Glomerular endothelial cell (primary cell): ENCODE measurements at regions not wholly inside any gene's neighbourhood (a gene's known extent, or its start where the extent isn't known, plus 50 kb on each side); places are given as distances from the start of the nearest gene placed in this dataset.
A peak's percentile ranks its signal among the peaks of the same experiment; 100 is the strongest.

Experiments used
- DNase-seq: peaks from one replicate; pipeline ENCODE4 v3.0.0-alpha.2; 2011; ENCODE audit warnings: low read depth, low spot score; ENCODE audit errors: extremely low read depth

DNA sequence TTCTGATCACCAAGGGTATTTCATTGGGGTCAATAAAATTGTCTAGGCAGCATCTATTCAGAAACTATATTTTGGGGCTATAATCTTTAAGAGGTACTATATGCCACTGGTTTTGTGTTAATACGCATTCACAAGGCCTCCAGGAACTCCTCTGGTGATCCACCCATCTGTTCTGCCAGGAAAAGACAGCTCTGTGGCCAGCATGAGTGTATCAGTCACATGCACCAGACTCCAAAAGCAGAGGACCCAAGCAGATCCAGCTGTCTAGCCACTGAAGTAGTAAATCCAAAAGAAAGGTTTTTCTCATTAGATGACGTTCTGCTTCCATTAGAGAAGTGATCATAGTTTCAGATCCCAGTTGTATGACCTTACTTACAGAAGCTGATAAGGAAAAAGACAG is 199.6 kb upstream of the CELF2 start:
- no peak for DNase-seq

- DNase-seq = no peak
These were observed 198.3 kb upstream of the CELF2 start for GRCh38 chr10:10819206-10819856.

DNA sequence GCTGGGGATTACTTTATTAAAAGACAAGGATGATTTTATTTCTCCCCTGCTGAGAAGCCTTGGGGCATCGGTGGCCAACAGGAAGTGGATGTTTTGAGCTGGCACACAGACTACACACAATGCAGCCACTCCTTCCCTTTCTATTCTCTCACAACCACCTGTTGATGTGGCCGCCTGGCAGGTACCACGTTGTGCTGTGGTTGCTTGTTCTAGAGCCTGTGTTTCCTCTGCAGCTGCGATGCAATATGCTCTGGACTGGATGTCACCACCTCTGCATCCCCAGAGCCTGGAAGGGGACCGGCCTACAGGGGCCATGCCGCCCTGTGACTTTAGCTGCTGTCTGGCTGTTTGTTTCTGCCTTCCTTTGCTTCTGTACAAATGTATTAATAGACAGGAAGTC is 195.7 kb upstream of the CELF2 start:
- DNase-seq = no peak

DNA sequence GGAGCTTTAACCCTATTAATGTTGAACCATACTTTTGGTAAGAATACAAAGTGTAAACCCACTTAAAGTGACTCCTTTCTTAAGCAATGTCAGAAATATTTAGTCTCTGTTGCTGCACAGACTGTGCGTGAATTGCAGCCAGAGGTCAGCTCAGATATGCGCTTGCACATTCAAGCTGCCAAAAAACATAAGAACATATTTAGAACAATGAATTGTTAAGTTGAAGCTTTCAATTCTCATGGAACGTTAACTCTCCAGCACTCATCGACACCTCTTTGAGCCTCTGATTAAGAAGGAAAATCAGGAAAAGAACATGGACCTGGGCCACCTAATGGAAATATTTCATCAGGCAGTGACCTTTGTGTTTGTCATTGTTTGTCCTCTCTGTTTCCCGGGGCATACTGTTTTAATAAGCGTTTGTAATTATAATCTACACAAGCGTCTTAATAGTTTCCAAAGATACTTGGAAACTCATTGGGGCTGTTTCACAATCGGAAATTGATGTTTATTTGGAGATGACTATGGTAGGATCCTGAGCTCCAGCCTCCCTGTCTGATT is 193.0 kb upstream of the CELF2 start:
- DNase-seq = peak; percentile 52

- DNase-seq = no peak
These were observed 191.5 kb upstream of the CELF2 start for GRCh38 chr10:10826125-10826524.

- no peak for DNase-seq
These were observed 189.0 kb upstream of the CELF2 start for GRCh38 chr10:10828623-10829022.

DNA sequence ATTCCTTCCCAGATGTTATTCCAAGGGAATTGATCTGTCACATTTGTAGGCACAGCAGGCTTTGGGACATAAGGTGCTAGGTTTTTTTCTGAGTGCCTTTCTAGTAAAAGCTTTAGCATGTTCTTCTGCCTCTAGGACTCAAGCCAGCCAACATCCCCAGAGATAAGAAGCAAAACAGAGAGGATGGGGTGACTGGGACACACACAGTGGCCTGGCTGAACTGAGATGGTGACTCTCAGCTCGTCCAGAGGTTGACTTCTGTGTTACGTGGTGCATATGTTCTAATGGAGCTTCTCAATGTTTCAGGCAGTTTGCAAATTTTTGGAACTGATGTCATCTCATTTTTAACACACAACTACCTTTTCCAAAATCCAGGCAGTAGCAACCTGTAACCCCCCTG is 188.1 kb upstream of the CELF2 start:
- no peak for DNase-seq

- DNase-seq = peak; percentile 94
These were observed 187.2 kb upstream of the CELF2 start for GRCh38 chr10:10830293-10830986.

- peak; percentile 95 for DNase-seq
These were observed 186.6 kb upstream of the CELF2 start for GRCh38 chr10:10831085-10831484.

GRCh38 chr10:10833955-10834354 is 183.7 kb upstream of the CELF2 start:
- DNase-seq = no peak

DNA sequence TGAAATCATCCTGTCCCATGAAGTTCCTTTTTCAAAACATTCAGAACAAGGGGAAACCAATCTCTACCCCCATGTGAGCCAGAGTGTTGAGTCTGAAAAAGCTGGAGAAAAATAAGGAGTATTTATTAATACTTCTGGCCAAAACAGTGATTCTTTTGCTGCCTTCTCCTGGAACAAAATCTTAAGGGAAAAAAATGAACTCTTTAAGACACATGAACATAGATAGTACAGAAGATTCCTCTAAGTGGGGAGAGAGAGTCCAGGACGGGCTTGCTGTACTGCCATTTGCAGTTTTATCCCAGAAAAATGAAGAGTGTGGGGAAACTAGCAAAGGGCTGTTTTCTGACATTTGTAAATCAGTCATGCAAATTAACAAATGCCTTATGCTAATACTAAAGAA is 173.4 kb upstream of the CELF2 start:
- no peak for DNase-seq

- DNase-seq = no peak
These were observed 172.5 kb upstream of the CELF2 start for GRCh38 chr10:10845185-10845584.

GRCh38 chr10:10845826-10846503 is 171.7 kb upstream of the CELF2 start:
- DNase-seq = no peak

DNA sequence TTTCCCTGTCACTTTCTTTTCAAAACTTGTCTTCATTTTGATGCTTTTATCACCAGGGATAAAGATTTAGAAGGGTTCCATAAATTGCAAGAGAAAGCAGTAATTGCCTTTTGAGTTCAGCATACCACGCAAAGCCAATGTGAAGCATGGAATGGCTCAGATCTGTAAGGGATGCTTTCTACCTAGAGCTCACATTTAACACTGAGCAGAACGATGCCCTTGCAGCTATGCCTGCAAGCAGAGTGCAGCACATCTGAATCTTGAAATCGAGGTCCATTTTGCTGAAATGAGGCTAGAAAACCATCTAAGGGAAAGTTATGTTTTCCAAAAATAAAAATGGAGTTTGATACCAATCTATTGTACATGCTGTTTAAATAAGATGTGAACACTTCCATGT is 171.2 kb upstream of the CELF2 start:
- DNase-seq = no peak

DNA sequence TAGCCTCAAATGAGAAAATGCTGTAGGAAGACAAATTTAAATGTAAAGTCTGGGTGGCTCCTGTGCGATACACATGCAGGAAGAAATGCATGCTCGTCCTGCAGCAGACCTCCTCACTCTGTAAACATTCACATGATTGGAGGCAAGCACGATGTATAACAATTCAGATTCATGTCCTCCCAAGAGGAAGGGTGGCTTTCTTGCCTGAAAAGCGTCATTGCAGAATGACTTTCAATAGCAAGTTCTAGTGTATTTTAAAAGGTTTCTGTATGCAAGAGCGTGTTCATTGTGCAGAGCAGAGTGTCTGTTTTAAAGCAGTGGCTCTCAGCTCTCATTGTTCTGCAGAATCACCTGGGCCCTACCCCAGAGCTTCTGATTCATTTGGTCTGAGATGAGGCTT is 170.3 kb upstream of the CELF2 start:
- no peak for DNase-seq

GRCh38 chr10:10848488-10849111 is 169.1 kb upstream of the CELF2 start:
- DNase-seq = no peak

GRCh38 chr10:10849306-10849705 is 168.4 kb upstream of the CELF2 start:
- no peak for DNase-seq

GRCh38 chr10:10850214-10850613 is 167.5 kb upstream of the CELF2 start:
- no peak for DNase-seq

GRCh38 chr10:10852464-10852863 is 165.2 kb upstream of the CELF2 start:
- no peak for DNase-seq

DNA sequence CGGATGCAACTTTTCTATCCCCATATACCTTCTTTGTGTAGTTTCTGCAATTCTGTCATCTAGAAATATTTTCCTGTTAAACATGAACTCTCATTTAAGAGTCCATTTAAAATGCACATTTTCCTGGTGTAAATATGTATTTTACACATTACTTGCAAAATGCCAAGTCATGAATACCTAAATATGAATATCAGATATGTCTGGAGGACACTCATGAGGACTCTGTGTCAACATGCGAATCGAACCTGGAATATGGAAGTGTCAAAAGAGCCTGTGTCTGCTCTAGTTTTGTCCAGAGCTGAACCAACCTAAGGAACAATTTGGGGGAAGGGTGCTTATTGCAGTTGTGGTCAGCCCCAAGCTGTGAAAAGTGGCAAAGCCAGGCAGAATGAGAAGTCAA is 163.7 kb upstream of the CELF2 start:
- no peak for DNase-seq

GRCh38 chr10:10854725-10855124 is 162.9 kb upstream of the CELF2 start:
- DNase-seq = no peak
